GM12865 (cell line): ENCODE measurements at regions not wholly inside any gene's neighbourhood (a gene's known extent, or its start where the extent isn't known, plus 50 kb on each side); places are given as distances from the start of the nearest gene placed in this dataset.

Experiments used
- DNase-seq: peaks from one replicate; pipeline ENCODE4 v3.0.0; 2010; ENCODE audit warnings: low read depth
- H3K4me3 ChIP-seq: 2 replicates; pipeline ENCODE4 v1.5.1; 2011; ENCODE audit warnings: mild to moderate bottlenecking, low read depth, low read length, control low read depth
- CTCF ChIP-seq: IDR thresholded peaks from 2 replicates; pipeline ENCODE4 v1.5.1; 2011; ENCODE audit warnings: low read length, control low read depth, low read depth, inconsistent platforms; ENCODE audit not compliant: insufficient read depth; ENCODE audit errors: missing control alignments

GRCh38 chr7:88366845-88367244, 60.2 kb upstream of the STEAP4 start:
- no peak for DNase-seq
- no peak overlapping the region for H3K4me3 ChIP-seq
- no peak for TF ChIP-seq CTCF

GRCh38 chr7:88363869-88364268, 57.2 kb upstream of the STEAP4 start:
- no peak overlapping the region for H3K4me3 ChIP-seq
- TF ChIP-seq CTCF: no peak
- DNase-seq: no peak

- H3K4me3 ChIP-seq: no peak overlapping the region
- no peak for DNase-seq
- no peak for TF ChIP-seq CTCF
These were observed 56.6 kb upstream of the STEAP4 start for GRCh38 chr7:88363249-88363648.

GRCh38 chr7:88361357-88361756, 54.7 kb upstream of the STEAP4 start:
- no peak overlapping the region for H3K4me3 ChIP-seq
- DNase-seq: peak; percentile 31
- TF ChIP-seq CTCF: no peak

GRCh38 chr7:88358881-88359280, 52.2 kb upstream of the STEAP4 start:
- no peak overlapping the region for H3K4me3 ChIP-seq
- TF ChIP-seq CTCF: no peak
- no peak for DNase-seq

GRCh38 chr7:88358526-88358838, 51.8 kb upstream of the STEAP4 start:
- DNase-seq: no peak

More at GRCh38 chr7:88358526-88358838, 51.8 kb upstream of the STEAP4 start:
- no peak for TF ChIP-seq CTCF
- no peak overlapping the region for H3K4me3 ChIP-seq
